ENCODE measurements at regions not wholly inside any gene's neighbourhood (a gene's known extent, or its start where the extent isn't known, plus 50 kb on each side); places are given as distances from the start of the nearest gene placed in this dataset.

DNA sequence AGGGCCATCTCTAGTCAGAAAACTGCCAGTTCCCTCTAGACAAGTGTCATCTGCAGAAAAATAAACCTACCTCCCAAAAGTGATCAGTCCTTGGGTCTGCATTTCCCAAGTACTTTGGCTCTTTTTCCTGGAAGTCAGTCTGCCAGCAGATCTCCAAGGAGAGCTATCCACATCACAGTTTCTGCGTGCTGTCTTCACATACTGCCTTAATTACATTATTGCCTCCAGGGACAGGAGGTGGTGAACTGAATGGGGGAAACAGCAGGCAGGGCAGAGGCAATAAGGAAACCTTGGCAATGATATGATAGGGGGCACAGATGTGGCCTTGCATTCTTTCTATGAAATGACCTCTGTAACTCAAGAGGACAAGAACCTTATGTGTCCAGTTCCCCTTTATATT lies 105.9 kb upstream of the SIX2 start:
- TF ChIP-seq, protein P1, sequence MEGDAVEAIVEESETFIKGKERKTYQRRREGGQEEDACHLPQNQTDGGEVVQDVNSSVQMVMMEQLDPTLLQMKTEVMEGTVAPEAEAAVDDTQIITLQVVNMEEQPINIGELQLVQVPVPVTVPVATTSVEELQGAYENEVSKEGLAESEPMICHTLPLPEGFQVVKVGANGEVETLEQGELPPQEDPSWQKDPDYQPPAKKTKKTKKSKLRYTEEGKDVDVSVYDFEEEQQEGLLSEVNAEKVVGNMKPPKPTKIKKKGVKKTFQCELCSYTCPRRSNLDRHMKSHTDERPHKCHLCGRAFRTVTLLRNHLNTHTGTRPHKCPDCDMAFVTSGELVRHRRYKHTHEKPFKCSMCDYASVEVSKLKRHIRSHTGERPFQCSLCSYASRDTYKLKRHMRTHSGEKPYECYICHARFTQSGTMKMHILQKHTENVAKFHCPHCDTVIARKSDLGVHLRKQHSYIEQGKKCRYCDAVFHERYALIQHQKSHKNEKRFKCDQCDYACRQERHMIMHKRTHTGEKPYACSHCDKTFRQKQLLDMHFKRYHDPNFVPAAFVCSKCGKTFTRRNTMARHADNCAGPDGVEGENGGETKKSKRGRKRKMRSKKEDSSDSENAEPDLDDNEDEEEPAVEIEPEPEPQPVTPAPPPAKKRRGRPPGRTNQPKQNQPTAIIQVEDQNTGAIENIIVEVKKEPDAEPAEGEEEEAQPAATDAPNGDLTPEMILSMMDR (conservative IDR thresholded peaks at IDR 0.05; ENCODE audit: low read depth, low read length), result no peak
- TF ChIP-seq EZH2 (IDR thresholded peaks at IDR 0.05; ENCODE audit: borderline replicate concordance, low read depth, low read length, poor library complexity, severe bottlenecking), result no peak

Data from A673 (cell line).